CD14-positive monocyte (primary cell): ENCODE measurements at regions not wholly inside any gene's neighbourhood (a gene's known extent, or its start where the extent isn't known, plus 50 kb on each side); places are given as distances from the start of the nearest gene placed in this dataset.

Source experiments
- DNase-seq, 3 donors: peaks; one replicate each; pipeline ENCODE4 v3.0.0-alpha.2; 2011 to 2022
- H2AFZ ChIP-seq: 2 replicates; pipeline ENCODE4 v1.6.0; 2012; ENCODE audit warnings: mild to moderate bottlenecking, low read depth, low read length, inconsistent platforms; ENCODE audit not compliant: insufficient read depth, poor library complexity, severe bottlenecking
- H3K27ac ChIP-seq, 2 donors: 1 replicate in 1 of 2; 2 replicates in 1 of 2; pipeline ENCODE4 v1.5.1; 2012 to 2013; ENCODE audit warnings: low read length in 2 of 2, control low read depth in 1 of 2, inconsistent platforms in 1 of 2, low read depth in 1 of 2, mild to moderate bottlenecking in 1 of 2
- H3K27me3 ChIP-seq, 2 donors: one replicate each; pipeline versions ENCODE4 v1.6.0 to v1.6.1; 2011 to 2013; ENCODE audit warnings: low read length in 2 of 2; ENCODE audit not compliant: control insufficient read depth in 2 of 2, insufficient read depth in 2 of 2
- H3K36me3 ChIP-seq, 2 donors: replicated peaks in 1 of 2; 1 replicate in 1 of 2; 2 replicates in 1 of 2; pipeline versions ENCODE4 v1.5.1 to v1.6.1; 2012 to 2013; ENCODE audit warnings: low read length in 2 of 2, control low read depth in 1 of 2, inconsistent platforms in 1 of 2, mild to moderate bottlenecking in 1 of 2; ENCODE audit not compliant: insufficient read depth in 2 of 2, control insufficient read depth in 1 of 2
- H3K4me1 ChIP-seq, 2 donors: 1 replicate in 1 of 2; 2 replicates in 1 of 2; pipeline versions ENCODE4 v1.5.1 to v1.6.1; 2012 to 2013; ENCODE audit warnings: low read length in 2 of 2, control low read depth in 1 of 2, inconsistent platforms in 1 of 2, mild to moderate bottlenecking in 1 of 2, moderate library complexity in 1 of 2; ENCODE audit not compliant: insufficient read depth in 2 of 2, control insufficient read depth in 1 of 2
- H3K4me2 ChIP-seq: replicated peaks from 2 replicates; pipeline ENCODE3; 2012; ENCODE audit warnings: low read length, moderate library complexity, mild to moderate bottlenecking; ENCODE audit not compliant: poor library complexity, severe bottlenecking; ENCODE audit errors: extremely low read depth
- H3K4me3 ChIP-seq, 3 experiments: fragments of 200-600 bp in 1 of 3; sonication (generic) in 1 of 3; replicated peaks in 1 of 3; 1 replicate in 2 of 3; 2 replicates in 1 of 3; pipeline ENCODE4 v1.5.1; 2011 to 2013; ENCODE audit warnings: low read length in 3 of 3, mild to moderate bottlenecking in 3 of 3, control low read depth in 2 of 3, low read depth in 2 of 3, inconsistent platforms in 1 of 3, moderate library complexity in 1 of 3
- H3K79me2 ChIP-seq: 2 replicates; pipeline ENCODE4 v1.6.0; 2012; ENCODE audit warnings: mild to moderate bottlenecking, control low read depth, inconsistent platforms, low read length, moderate library complexity; ENCODE audit not compliant: insufficient read depth
- H3K9ac ChIP-seq: 2 replicates; pipeline ENCODE4 v1.6.0; 2017; ENCODE audit warnings: low read length, mild to moderate bottlenecking; ENCODE audit not compliant: insufficient read depth, poor library complexity, severe bottlenecking
- H3K9me3 ChIP-seq, 2 donors: replicated peaks in 1 of 2; 1 replicate in 1 of 2; 2 replicates in 1 of 2; pipeline versions ENCODE4 v1.5.1 to v1.6.1; 2012 to 2013; ENCODE audit warnings: low read length in 2 of 2, control low read depth in 1 of 2; ENCODE audit not compliant: control insufficient read depth in 1 of 2, insufficient read depth in 1 of 2
- H4K20me1 ChIP-seq: 2 replicates; pipeline ENCODE4 v1.6.0; 2012; ENCODE audit warnings: mild to moderate bottlenecking, low read length, control low read depth, moderate library complexity; ENCODE audit not compliant: insufficient read depth
- H3K27ac Mint-ChIP-seq, 7 donors: one replicate each; pipeline ENCODE4 v1.8.0; 2020; ENCODE audit warnings: mild to moderate bottlenecking in 7 of 7, mixed read lengths in 7 of 7, moderate library complexity in 6 of 7, inconsistent platforms in 2 of 7
- H3K27me3 Mint-ChIP-seq, 3 donors: one replicate each; pipeline ENCODE4 v1.8.0; 2021 to 2022; ENCODE audit warnings: low read depth in 3 of 3, mild to moderate bottlenecking in 3 of 3, mixed read lengths in 3 of 3, moderate library complexity in 3 of 3, inconsistent platforms in 1 of 3
- H3K36me3 Mint-ChIP-seq, 2 donors: one replicate each; pipeline ENCODE4 v1.8.0; 2020; ENCODE audit warnings: mixed read lengths in 2 of 2, inconsistent platforms in 1 of 2, mild to moderate bottlenecking in 1 of 2
- H3K4me1 Mint-ChIP-seq: one replicate; pipeline ENCODE4 v1.8.0; 2020; ENCODE audit warnings: mild to moderate bottlenecking, mixed read lengths
- H3K4me3 Mint-ChIP-seq, 2 donors: one replicate each; pipeline ENCODE4 v1.8.0; 2020; ENCODE audit warnings: mild to moderate bottlenecking in 2 of 2, mixed read lengths in 2 of 2, moderate library complexity in 1 of 2
- H3K9me3 Mint-ChIP-seq, 7 donors: one replicate each; pipeline ENCODE4 v1.8.0; 2020 to 2022; ENCODE audit warnings: mixed read lengths in 7 of 7, mild to moderate bottlenecking in 6 of 7, moderate library complexity in 6 of 7, inconsistent platforms in 2 of 7
- CTCF ChIP-seq: fragments of 200-600 bp; IDR thresholded peaks from one replicate; pipeline ENCODE4 v1.8.0; 2022; ENCODE audit warnings: antibody characterized with exemption, mild to moderate bottlenecking
- WGBS: methylation state at CpG from one replicate; pipeline ENCODE4 v1.1.5; 2013; ENCODE audit warnings: missing lambda C conversion rate; ENCODE audit not compliant: insufficient coverage; 5-methylcytosine and 5-hydroxymethylcytosine counted together
- intact Hi-C, 2 donors: fragments of 100-400 bp; cut with micrococcal nuclease; formaldehyde crosslinking; loops; one replicate each; pipeline versions ENCODE4 v1.15.0 to v1.15.1; 2023

- H3K9me3 ChIP-seq = peaks cover 0 to 3% of the 10 kb centered on the region in 2 donors
- H3K79me2 ChIP-seq = no peaks in the 10 kb centered on the region
- H3K27ac Mint-ChIP-seq = no peak overlapping the region
- WGBS = 94% methylated on average over 2 of the region's 3 CpGs
- TF ChIP-seq CTCF = no peak
- peaks cover 0 to 7% (median 2%) of the 10 kb centered on the region in 7 donors for H3K9me3 Mint-ChIP-seq
- H3K27me3 Mint-ChIP-seq = peaks cover 0 to 3% (median 0%) of the 10 kb centered on the region in 3 donors
- no peak overlapping the region for H3K4me3 Mint-ChIP-seq
- no peaks in the 10 kb centered on the region for H4K20me1 ChIP-seq
- no peak overlapping the region for H3K4me2 ChIP-seq
- no peaks in the 10 kb centered on the region for H3K4me1 Mint-ChIP-seq
- H3K27ac ChIP-seq = no peak overlapping the region
- H3K9ac ChIP-seq = no peak overlapping the region
- H3K4me3 ChIP-seq = no peak overlapping the region
- H3K27me3 ChIP-seq = no peaks in the 10 kb centered on the region
- DNase-seq = no peak
- H2AFZ ChIP-seq = no peak overlapping the region
- H3K36me3 ChIP-seq = no peaks in the 10 kb centered on the region
- intact Hi-C loops = no loop called here
- H3K36me3 Mint-ChIP-seq = no peaks in the 10 kb centered on the region
- H3K4me1 ChIP-seq = no peaks in the 10 kb centered on the region
Measured at GRCh38 chr6:156432543-156432942, 344.6 kb upstream of the ARID1B start.

GRCh38 chr6:156430386-156430785 lies 346.8 kb upstream of the ARID1B start:
- H3K4me3 ChIP-seq = no peak overlapping the region
- no peaks in the 10 kb centered on the region for H3K36me3 Mint-ChIP-seq
- no peaks in the 10 kb centered on the region for H4K20me1 ChIP-seq
- H3K27me3 Mint-ChIP-seq = peaks cover 0 to 3% (median 0%) of the 10 kb centered on the region in 3 donors
- H3K4me1 ChIP-seq = no peaks in the 10 kb centered on the region
- no peak overlapping the region for H3K9ac ChIP-seq
- intact Hi-C loops = no loop called here
- WGBS = no CpG with 5 or more reads among the region's 3 CpGs
- no peak overlapping the region for H3K27ac Mint-ChIP-seq
- H3K36me3 ChIP-seq = no peaks in the 10 kb centered on the region
- no peaks in the 10 kb centered on the region for H3K4me1 Mint-ChIP-seq
- no peak for TF ChIP-seq CTCF
- peaks cover 0 to 2% of the 10 kb centered on the region in 2 donors for H3K9me3 ChIP-seq
- H3K27me3 ChIP-seq = no peaks in the 10 kb centered on the region
- no peaks in the 10 kb centered on the region for H3K79me2 ChIP-seq
- H3K4me3 Mint-ChIP-seq = no peak overlapping the region
- no peak for DNase-seq
- peaks cover 0 to 6% (median 2%) of the 10 kb centered on the region in 7 donors for H3K9me3 Mint-ChIP-seq
- H3K4me2 ChIP-seq = no peak overlapping the region
- no peak overlapping the region for H3K27ac ChIP-seq
- H2AFZ ChIP-seq = no peak overlapping the region
